Mucosa of descending colon (tissue), 3 donors: ENCODE measurements at regions not wholly inside any gene's neighbourhood (a gene's known extent, or its start where the extent isn't known, plus 50 kb on each side); places are given as distances from the start of the nearest gene placed in this dataset.

Experiments used
- ATAC-seq: fragments of 200-7000 bp; cut with Tn5 transposase; one replicate; pipeline ENCODE4 v1.9.1; 2020; ENCODE audit warnings: mild to moderate bottlenecking, moderate library complexity
- DNase-seq, 3 donors: peaks; one replicate each; pipeline ENCODE4 v3.0.0-alpha.2; 2020
- H3K36me3 ChIP-seq: fragments of 200-600 bp; one replicate; pipeline ENCODE4 v1.8.0; 2021; ENCODE audit warnings: low read depth, mild to moderate bottlenecking
- H3K4me1 ChIP-seq: fragments of 200-600 bp; one replicate; pipeline ENCODE4 v1.8.0; 2021; ENCODE audit warnings: low read depth, mild to moderate bottlenecking
- H3K4me3 ChIP-seq: fragments of 200-600 bp; one replicate; pipeline ENCODE4 v1.8.0; 2021; ENCODE audit warnings: mild to moderate bottlenecking
- H3K9me3 ChIP-seq: fragments of 200-600 bp; one replicate; pipeline ENCODE4 v1.8.0; 2021; ENCODE audit warnings: mild to moderate bottlenecking
- intact Hi-C, 2 donors: fragments of 100-400 bp; cut with DNase I in 1 of 2; cut with micrococcal nuclease in 1 of 2; formaldehyde crosslinking; loops; one replicate each; pipeline versions ENCODE4 v1.11.0 to v1.11.1; 2022; cut with DNase I, micrococcal nuclease
- TF ChIP-seq, protein P1 (sequence below): fragments of 200-600 bp; IDR thresholded peaks from one replicate; pipeline ENCODE4 v1.8.0; 2022; ENCODE audit warnings: antibody characterized with exemption, mild to moderate bottlenecking
- donor health status: DM: no; HTN: no; CAD: no; lungs with moderate emphysema.
- donor health status: DM: no; HTN: no; CAD: no.
- donor health status: DM: no; HTN: yes; CAD: no.

DNA sequence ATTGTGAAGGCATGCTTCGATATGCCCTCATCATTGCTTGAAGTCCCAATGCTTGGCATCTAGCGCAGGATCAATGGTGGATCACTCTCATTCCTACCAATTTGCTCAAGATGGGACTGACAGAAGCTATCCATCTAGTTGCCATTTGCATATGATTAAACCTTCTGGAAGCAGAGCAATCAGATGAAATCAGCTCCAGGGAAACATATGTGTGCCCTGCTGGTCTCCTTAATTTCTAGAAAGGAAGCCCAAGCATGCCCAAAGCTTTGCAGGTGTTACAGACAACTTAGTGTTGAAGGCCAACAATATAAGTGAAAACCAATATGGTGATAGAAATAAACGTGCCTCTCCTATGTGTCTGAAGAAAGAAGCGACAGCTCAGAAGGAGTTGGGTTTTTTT lies 350.0 kb upstream of the ERCC4 start:
- no peaks in the 10 kb centered on the region for H3K4me1 ChIP-seq
- ATAC-seq, result no peak
- intact Hi-C loops, result no loop called here
- no peaks in the 10 kb centered on the region for H3K36me3 ChIP-seq
- H3K4me3 ChIP-seq, result no peak overlapping the region
- H3K9me3 ChIP-seq, result peaks cover 10% of the 10 kb centered on the region
- DNase-seq, result no peak
- TF ChIP-seq, protein P1, sequence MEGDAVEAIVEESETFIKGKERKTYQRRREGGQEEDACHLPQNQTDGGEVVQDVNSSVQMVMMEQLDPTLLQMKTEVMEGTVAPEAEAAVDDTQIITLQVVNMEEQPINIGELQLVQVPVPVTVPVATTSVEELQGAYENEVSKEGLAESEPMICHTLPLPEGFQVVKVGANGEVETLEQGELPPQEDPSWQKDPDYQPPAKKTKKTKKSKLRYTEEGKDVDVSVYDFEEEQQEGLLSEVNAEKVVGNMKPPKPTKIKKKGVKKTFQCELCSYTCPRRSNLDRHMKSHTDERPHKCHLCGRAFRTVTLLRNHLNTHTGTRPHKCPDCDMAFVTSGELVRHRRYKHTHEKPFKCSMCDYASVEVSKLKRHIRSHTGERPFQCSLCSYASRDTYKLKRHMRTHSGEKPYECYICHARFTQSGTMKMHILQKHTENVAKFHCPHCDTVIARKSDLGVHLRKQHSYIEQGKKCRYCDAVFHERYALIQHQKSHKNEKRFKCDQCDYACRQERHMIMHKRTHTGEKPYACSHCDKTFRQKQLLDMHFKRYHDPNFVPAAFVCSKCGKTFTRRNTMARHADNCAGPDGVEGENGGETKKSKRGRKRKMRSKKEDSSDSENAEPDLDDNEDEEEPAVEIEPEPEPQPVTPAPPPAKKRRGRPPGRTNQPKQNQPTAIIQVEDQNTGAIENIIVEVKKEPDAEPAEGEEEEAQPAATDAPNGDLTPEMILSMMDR, result no peak

- no peaks in the 10 kb centered on the region for H3K36me3 ChIP-seq
- TF ChIP-seq, protein P1, result no peak
- H3K4me1 ChIP-seq, result no peaks in the 10 kb centered on the region
- DNase-seq, result no peak
- no peak for ATAC-seq
- H3K4me3 ChIP-seq, result no peak overlapping the region
- H3K9me3 ChIP-seq, result peaks cover 8% of the 10 kb centered on the region
- intact Hi-C loops, result no loop called here
These were observed 348.9 kb upstream of the ERCC4 start for GRCh38 chr16:13571036-13571435.

GRCh38 chr16:13573903-13574302 lies 346.1 kb upstream of the ERCC4 start:
- DNase-seq (no peak), ATAC-seq (no peak)
- H3K36me3 ChIP-seq, result no peaks in the 10 kb centered on the region
- TF ChIP-seq, protein P1, result no peak
- intact Hi-C loops, result no loop called here
- H3K4me3 ChIP-seq, result no peak overlapping the region
- peaks cover 8% of the 10 kb centered on the region for H3K9me3 ChIP-seq
- no peaks in the 10 kb centered on the region for H3K4me1 ChIP-seq

DNA sequence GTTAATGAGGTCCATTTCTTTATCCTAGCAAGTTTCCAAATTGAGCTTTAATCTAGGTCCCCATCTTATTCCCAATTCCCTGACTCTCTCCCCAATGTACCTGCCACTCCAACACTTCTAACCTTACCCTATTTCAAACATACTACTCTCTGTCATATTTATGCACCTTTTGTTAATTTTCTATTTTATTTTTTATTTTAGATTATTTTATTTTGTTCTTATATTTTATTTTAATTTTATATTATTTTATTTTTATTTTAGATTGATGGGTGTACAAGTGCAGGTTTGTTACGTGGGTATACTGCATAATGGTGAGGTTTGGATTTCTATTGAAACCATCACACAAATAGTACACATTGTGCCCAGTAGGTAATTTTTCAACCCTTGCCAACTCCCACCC lies 333.9 kb upstream of the ERCC4 start:
- no peak for DNase-seq
- no peaks in the 10 kb centered on the region for H3K4me1 ChIP-seq
- no peaks in the 10 kb centered on the region for H3K9me3 ChIP-seq
- H3K36me3 ChIP-seq, result no peaks in the 10 kb centered on the region
- ATAC-seq, result no peak
- TF ChIP-seq, protein P1, result no peak
- intact Hi-C loops, result no loop called here
- H3K4me3 ChIP-seq, result no peak overlapping the region

DNA sequence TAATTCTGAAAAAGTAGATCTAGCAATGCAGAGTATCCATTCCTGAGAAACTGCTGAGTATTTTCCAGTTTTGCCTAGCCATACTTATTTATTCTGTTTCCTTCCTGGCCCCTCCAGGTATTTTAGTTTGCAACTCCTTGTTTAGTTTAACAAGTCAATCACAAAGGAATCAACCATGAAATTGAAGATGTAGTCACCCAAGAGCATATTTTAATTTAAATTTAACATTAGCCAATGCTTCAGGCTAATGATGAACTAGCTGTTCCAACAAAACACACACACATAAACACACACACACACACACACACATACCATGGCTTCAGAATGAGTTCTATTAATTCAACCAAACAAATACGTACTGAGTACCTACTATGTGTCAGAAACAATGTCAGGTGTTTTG lies 332.8 kb upstream of the ERCC4 start:
- H3K4me3 ChIP-seq, result no peak overlapping the region
- DNase-seq (no peak), ATAC-seq (no peak)
- intact Hi-C loops, result no loop called here
- no peaks in the 10 kb centered on the region for H3K36me3 ChIP-seq
- H3K4me1 ChIP-seq, result no peaks in the 10 kb centered on the region
- TF ChIP-seq, protein P1, result no peak
- no peaks in the 10 kb centered on the region for H3K9me3 ChIP-seq

- Histone ChIP-seq H3K4me1 (no peaks in the 10 kb centered on the region), H3K4me3 (no peak overlapping the region), H3K9me3 (peaks cover 6% of the 10 kb centered on the region), H3K36me3 (no peaks in the 10 kb centered on the region)
- DNase-seq (no peak), ATAC-seq (no peak)
- intact Hi-C loops, result no loop called here
- TF ChIP-seq, protein P1, result no peak
These were observed 325.1 kb upstream of the ERCC4 start for GRCh38 chr16:13594823-13595222.
